ENCODE measurements at regions not wholly inside any gene's neighbourhood (a gene's known extent, or its start where the extent isn't known, plus 50 kb on each side); places are given as distances from the start of the nearest gene placed in this dataset.

DNA sequence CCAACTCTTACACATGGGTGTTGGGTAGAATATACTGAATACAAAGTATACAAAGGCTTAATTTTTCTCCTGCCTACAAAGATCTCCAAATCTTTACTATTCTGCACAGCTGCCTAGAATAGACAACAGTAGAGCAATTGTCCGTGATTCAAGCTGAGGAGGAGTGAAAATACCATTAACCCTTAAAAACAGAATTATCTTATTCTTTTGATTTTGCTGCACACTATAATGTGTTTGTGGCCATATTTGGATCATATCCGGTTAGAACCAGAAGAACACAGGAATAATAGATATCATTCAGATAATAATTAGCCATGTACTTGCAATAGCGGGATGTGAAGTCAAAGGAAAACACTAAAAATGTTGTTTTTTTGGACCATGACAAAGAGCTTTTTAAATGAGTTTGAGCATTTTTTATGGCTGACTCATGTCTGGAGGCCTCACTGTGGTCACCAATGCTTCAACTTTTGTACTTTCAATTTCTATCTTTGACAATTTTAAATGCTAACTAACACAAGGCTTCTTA is 197.6 kb upstream of the FOXD3 start:
- no peaks in the 10 kb centered on the region for H3K4me1 ChIP-seq (replicated peaks)
- WGBS, result 35% methylated on average over 3 of the region's 3 CpGs
- H3K27me3 ChIP-seq (replicated peaks; ENCODE audit: insufficient read depth), result no peaks in the 10 kb centered on the region
- H3K4me3 ChIP-seq, result no peak overlapping the region
- no peaks in the 10 kb centered on the region for H3K9me3 ChIP-seq
- no peak for TF ChIP-seq POLR2AphosphoS5 (IDR thresholded peaks at IDR 0.05)
- TF ChIP-seq, protein P1, sequence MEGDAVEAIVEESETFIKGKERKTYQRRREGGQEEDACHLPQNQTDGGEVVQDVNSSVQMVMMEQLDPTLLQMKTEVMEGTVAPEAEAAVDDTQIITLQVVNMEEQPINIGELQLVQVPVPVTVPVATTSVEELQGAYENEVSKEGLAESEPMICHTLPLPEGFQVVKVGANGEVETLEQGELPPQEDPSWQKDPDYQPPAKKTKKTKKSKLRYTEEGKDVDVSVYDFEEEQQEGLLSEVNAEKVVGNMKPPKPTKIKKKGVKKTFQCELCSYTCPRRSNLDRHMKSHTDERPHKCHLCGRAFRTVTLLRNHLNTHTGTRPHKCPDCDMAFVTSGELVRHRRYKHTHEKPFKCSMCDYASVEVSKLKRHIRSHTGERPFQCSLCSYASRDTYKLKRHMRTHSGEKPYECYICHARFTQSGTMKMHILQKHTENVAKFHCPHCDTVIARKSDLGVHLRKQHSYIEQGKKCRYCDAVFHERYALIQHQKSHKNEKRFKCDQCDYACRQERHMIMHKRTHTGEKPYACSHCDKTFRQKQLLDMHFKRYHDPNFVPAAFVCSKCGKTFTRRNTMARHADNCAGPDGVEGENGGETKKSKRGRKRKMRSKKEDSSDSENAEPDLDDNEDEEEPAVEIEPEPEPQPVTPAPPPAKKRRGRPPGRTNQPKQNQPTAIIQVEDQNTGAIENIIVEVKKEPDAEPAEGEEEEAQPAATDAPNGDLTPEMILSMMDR (IDR thresholded peaks at IDR 0.05), result no peak
- TF ChIP-seq POLR2A (IDR thresholded peaks at IDR 0.05), result no peak
- H3K27ac ChIP-seq, result no peak overlapping the region
- DNase-seq (ENCODE audit: low spot score), result no peak
- H3K36me3 ChIP-seq, result no peaks in the 10 kb centered on the region
- intact Hi-C loops (cut with DNase I), result no loop called here

DNA sequence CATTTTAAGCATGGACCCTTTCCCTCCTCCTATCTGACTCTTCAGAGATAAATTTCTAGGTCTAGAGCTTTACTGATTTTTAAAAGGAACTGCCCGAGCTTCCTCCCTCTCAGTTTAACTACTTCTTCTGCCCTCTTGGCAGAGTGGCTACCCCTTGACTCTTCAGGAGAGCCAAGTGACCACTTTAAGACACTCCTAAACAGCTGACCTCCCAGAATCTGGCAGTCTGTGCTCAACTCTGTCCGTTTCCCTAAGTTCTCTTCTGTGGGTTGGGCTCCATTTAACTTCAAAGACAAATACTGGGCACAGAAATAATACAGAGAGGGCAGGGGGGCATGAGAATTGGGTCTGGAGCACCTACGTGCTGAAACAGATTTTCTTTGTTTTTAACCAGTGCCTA is 196.3 kb upstream of the FOXD3 start:
- H3K4me1 ChIP-seq (replicated peaks), result no peaks in the 10 kb centered on the region
- no peaks in the 10 kb centered on the region for H3K27me3 ChIP-seq (replicated peaks; ENCODE audit: insufficient read depth)
- intact Hi-C loops (cut with DNase I), result no loop called here
- no peak for TF ChIP-seq POLR2A (IDR thresholded peaks at IDR 0.05)
- no peak for TF ChIP-seq POLR2AphosphoS5 (IDR thresholded peaks at IDR 0.05)
- TF ChIP-seq, protein P1 (IDR thresholded peaks at IDR 0.05), result no peak
- no peak overlapping the region for H3K4me3 ChIP-seq
- no peak for DNase-seq (ENCODE audit: low spot score)
- H3K27ac ChIP-seq, result no peak overlapping the region
- no peaks in the 10 kb centered on the region for H3K9me3 ChIP-seq
- H3K36me3 ChIP-seq, result no peaks in the 10 kb centered on the region
- WGBS, result 38% methylated on average over 3 of the region's 3 CpGs

DNA sequence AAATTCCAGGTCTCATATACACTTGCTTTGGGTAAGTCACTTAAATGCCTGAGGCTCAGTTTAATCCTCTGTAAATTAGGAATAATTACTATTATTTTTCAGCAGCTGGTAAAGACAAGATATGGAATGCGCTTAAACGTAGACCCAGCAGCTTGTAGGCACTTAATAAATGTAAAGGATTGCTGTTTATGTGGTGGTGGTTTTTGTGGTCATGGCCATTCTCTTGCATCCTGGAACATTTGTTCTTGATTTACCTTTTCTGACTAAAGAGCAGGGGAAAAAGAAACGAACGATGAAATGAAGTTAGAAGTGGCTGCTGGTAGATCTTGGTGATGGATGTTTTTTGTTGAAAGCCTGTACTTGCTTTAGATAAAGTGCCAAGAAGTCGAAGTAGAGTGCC is 195.0 kb upstream of the FOXD3 start:
- Histone ChIP-seq H3K4me3 (no peak overlapping the region), H3K27me3 (replicated peaks; ENCODE audit: insufficient read depth) (no peaks in the 10 kb centered on the region), H3K36me3 (no peaks in the 10 kb centered on the region), H3K9me3 (no peaks in the 10 kb centered on the region), H3K27ac (no peak overlapping the region), H3K4me1 (replicated peaks) (no peaks in the 10 kb centered on the region)
- intact Hi-C loops (cut with DNase I), result no loop called here
- 68% methylated on average over 5 of the region's 5 CpGs for WGBS
- no peak for TF ChIP-seq POLR2AphosphoS5 (IDR thresholded peaks at IDR 0.05)
- DNase-seq (ENCODE audit: low spot score), result no peak

DNA sequence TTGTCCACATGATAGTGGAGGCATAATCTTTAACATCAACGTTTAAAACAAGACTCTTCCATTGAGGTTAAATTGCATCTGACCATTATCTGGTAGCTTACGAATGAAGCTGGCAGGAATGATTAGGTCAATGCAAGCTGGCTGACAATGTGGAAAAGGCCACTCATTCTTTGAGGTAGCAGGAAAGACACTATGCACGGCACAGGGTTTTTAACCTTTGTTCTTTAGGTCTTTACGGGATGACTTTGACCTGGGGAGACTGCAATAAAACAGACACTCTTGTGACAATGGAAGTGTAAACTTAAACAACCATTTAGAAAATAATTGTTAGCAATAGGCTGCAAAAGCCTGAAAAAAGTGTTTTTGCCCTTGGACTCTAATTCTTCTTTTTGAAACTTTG is 193.8 kb upstream of the FOXD3 start:
- Histone ChIP-seq H3K36me3 (no peaks in the 10 kb centered on the region), H3K4me3 (no peak overlapping the region), H3K9me3 (no peaks in the 10 kb centered on the region), H3K27me3 (replicated peaks; ENCODE audit: insufficient read depth) (no peaks in the 10 kb centered on the region), H3K27ac (no peak overlapping the region), H3K4me1 (replicated peaks) (no peaks in the 10 kb centered on the region)
- no peak for DNase-seq (ENCODE audit: low spot score)
- 48% methylated on average over 4 of the region's 4 CpGs for WGBS
- TF ChIP-seq, protein P1 (IDR thresholded peaks at IDR 0.05), result no peak
- TF ChIP-seq POLR2AphosphoS5 (IDR thresholded peaks at IDR 0.05) (no peak), POLR2A (IDR thresholded peaks at IDR 0.05) (no peak)
- intact Hi-C loops (cut with DNase I), result no loop called here

DNA sequence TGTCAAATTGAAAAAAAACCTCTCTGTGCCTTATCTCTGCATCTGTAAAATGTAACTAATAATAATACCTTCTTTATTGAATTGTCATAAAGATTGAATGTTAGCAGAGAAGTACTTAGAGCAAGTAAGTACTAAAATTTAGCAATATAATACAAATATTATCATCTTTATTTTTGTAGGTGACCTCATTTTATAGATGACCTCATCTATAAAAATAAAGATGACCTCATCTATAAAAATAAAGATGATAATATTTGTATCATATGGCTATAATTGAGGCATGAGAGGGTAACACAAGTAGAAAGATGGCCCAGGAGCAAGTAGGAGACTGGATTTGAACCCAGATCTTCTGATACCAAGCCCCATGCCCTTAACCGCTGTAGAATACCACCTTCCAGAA is 193.2 kb upstream of the FOXD3 start:
- Histone ChIP-seq H3K27me3 (replicated peaks; ENCODE audit: insufficient read depth) (no peaks in the 10 kb centered on the region), H3K27ac (no peak overlapping the region), H3K4me3 (no peak overlapping the region), H3K36me3 (no peaks in the 10 kb centered on the region), H3K9me3 (no peaks in the 10 kb centered on the region), H3K4me1 (replicated peaks) (no peaks in the 10 kb centered on the region)
- TF ChIP-seq POLR2A (IDR thresholded peaks at IDR 0.05), result no peak
- TF ChIP-seq POLR2AphosphoS5 (IDR thresholded peaks at IDR 0.05), result no peak
- TF ChIP-seq, protein P1 (IDR thresholded peaks at IDR 0.05), result no peak
- intact Hi-C loops (cut with DNase I), result no loop called here
- 91% methylated on average over 1 of the region's 1 CpG for WGBS
- no peak for DNase-seq (ENCODE audit: low spot score)

All from prostate gland (tissue), 2 donors.